SK-N-SH treated with all-trans-retinoic acid at 6 μM for 48 hours (cell line): ENCODE measurements at regions not wholly inside any gene's neighbourhood (a gene's known extent, or its start where the extent isn't known, plus 50 kb on each side); places are given as distances from the start of the nearest gene placed in this dataset.

Source experiments
- SNAI2 ChIP-seq: fragments of 250-450 bp; sonication (Bioruptor Pico); IDR thresholded peaks from 2 replicates; pipeline ENCODE4 v1.5.0; 2020; ENCODE audit warnings: mild to moderate bottlenecking, moderate library complexity
- ZC3H10 ChIP-seq: fragments of 250-450 bp; sonication (Bioruptor Pico); IDR thresholded peaks from 2 replicates; pipeline ENCODE4 v1.5.1; 2021; ENCODE audit warnings: mild to moderate bottlenecking, moderate library complexity
- ZFP30 ChIP-seq: fragments of 450-650 bp; formaldehyde crosslinking; IDR thresholded peaks from 2 replicates; pipeline ENCODE4 v1.5.0; 2022; ENCODE audit warnings: mild to moderate bottlenecking, moderate library complexity
- ZNF565 ChIP-seq: fragments of 450-650 bp; formaldehyde crosslinking; conservative IDR thresholded peaks from 2 replicates; pipeline ENCODE4 v1.5.0; 2020; ENCODE audit warnings: low read depth, mild to moderate bottlenecking, moderate library complexity

GRCh38 chr4:188346171-188346809 lies 207.0 kb downstream of the TRIML1 start:
- TF ChIP-seq ZFP30 (no peak), SNAI2 (CRISPR knock-in tag) (no peak), ZNF565 (CRISPR knock-in tag) (no peak), ZC3H10 (CRISPR knock-in tag) (no peak)
